Vagina (tissue), 2 donors: ENCODE measurements at regions not wholly inside any gene's neighbourhood (a gene's known extent, or its start where the extent isn't known, plus 50 kb on each side); places are given as distances from the start of the nearest gene placed in this dataset.
A peak's percentile ranks its signal among the peaks of the same experiment; 100 is the strongest.

Source experiments
- DNase-seq, 2 donors: peaks; one replicate each; pipeline ENCODE4 v3.0.0-alpha.2; 2017; ENCODE audit errors: extremely low spot score in 2 of 2
- H3K27ac ChIP-seq: fragments of 200-600 bp; sonication (generic); one replicate; pipeline ENCODE4 v1.5.1; 2019
- H3K27me3 ChIP-seq: fragments of 200-600 bp; sonication (generic); one replicate; pipeline ENCODE4 v1.5.1; 2019
- H3K36me3 ChIP-seq, 2 donors: fragments of 200-600 bp; sonication (generic); one replicate each; pipeline ENCODE4 v1.5.1; 2017 to 2019
- H3K4me1 ChIP-seq: fragments of 200-600 bp; sonication (generic); one replicate; pipeline ENCODE4 v1.5.1; 2019
- H3K4me3 ChIP-seq, 2 donors: fragments of 200-600 bp; sonication (generic); 1 replicate in 1 of 2; 2 replicates in 1 of 2; pipeline ENCODE4 v1.5.1; 2016 to 2019
- H3K9me3 ChIP-seq: fragments of 200-600 bp; sonication (generic); one replicate; pipeline ENCODE4 v1.5.1; 2019
- CTCF ChIP-seq, 3 experiments: fragments of 450-650 bp in 2 of 3; fragments of 200-600 bp in 1 of 3; sonication (generic) in 1 of 3; IDR thresholded peaks; one replicate each; pipeline ENCODE4 v1.5.1; 2017 to 2019; ENCODE audit warnings: antibody characterized with exemption in 3 of 3, mild to moderate bottlenecking in 2 of 3, moderate library complexity in 2 of 3
- POLR2A ChIP-seq, 2 donors: fragments of 450-650 bp; IDR thresholded peaks; one replicate each; pipeline ENCODE4 v1.6.1; 2017; ENCODE audit warnings: antibody characterized with exemption in 2 of 2, mild to moderate bottlenecking in 2 of 2, moderate library complexity in 2 of 2
- POLR2AphosphoS5 ChIP-seq, 2 donors: sonication (generic); formaldehyde crosslinking; IDR thresholded peaks; one replicate each; pipeline ENCODE4 v1.9.0; 2017; ENCODE audit warnings: antibody characterized with exemption in 2 of 2, mild to moderate bottlenecking in 2 of 2, low read depth in 1 of 2; ENCODE audit not compliant: insufficient read depth in 1 of 2
- intact Hi-C: fragments of 100-400 bp; cut with DNase I; formaldehyde crosslinking; loops from one replicate; pipeline ENCODE4 v1.15.1; 2023

- intact Hi-C loops = no loop called here
These were observed 133.7 kb upstream of the C14orf180 start for GRCh38 chr14:104445832-104446381.

GRCh38 chr14:104446611-104447010, 133.0 kb upstream of the C14orf180 start:
- Histone ChIP-seq H3K9me3 (no peaks in the 10 kb centered on the region), H3K36me3 (no peaks in the 10 kb centered on the region), H3K4me3 (no peak overlapping the region), H3K27me3 (no peaks in the 10 kb centered on the region), H3K27ac (no peak overlapping the region), H3K4me1 (no peaks in the 10 kb centered on the region)
- peak in 1 of 2 donors; percentile 54 for DNase-seq
- intact Hi-C loops = no loop called here
- TF ChIP-seq CTCF (IDR thresholded peaks at IDR 0.05) (no peak), POLR2AphosphoS5 (IDR thresholded peaks at IDR 0.05; ENCODE audit: insufficient read depth in 1 of 2, low read depth in 1 of 2) (no peak), POLR2A (IDR thresholded peaks at IDR 0.05) (no peak)

More at GRCh38 chr14:104445832-104446381, 133.7 kb upstream of the C14orf180 start:
- peak in 1 of 2 donors; percentile 60 for DNase-seq
- H3K36me3 ChIP-seq = no peaks in the 10 kb centered on the region
- no peak overlapping the region for H3K27ac ChIP-seq
- no peaks in the 10 kb centered on the region for H3K27me3 ChIP-seq
- H3K4me1 ChIP-seq = no peaks in the 10 kb centered on the region
- TF ChIP-seq POLR2AphosphoS5 (IDR thresholded peaks at IDR 0.05; ENCODE audit: insufficient read depth in 1 of 2, low read depth in 1 of 2) (no peak), CTCF (IDR thresholded peaks at IDR 0.05) (no peak), POLR2A (IDR thresholded peaks at IDR 0.05) (no peak)
- H3K9me3 ChIP-seq = no peaks in the 10 kb centered on the region
- no peak overlapping the region for H3K4me3 ChIP-seq

GRCh38 chr14:104447750-104448149, 131.8 kb upstream of the C14orf180 start:
- DNase-seq = no peak
- Histone ChIP-seq H3K27me3 (no peaks in the 10 kb centered on the region), H3K4me3 (no peak overlapping the region), H3K4me1 (no peaks in the 10 kb centered on the region), H3K36me3 (no peaks in the 10 kb centered on the region), H3K9me3 (no peaks in the 10 kb centered on the region), H3K27ac (no peak overlapping the region)
- intact Hi-C loops = no loop called here
- no peak for TF ChIP-seq POLR2AphosphoS5 (IDR thresholded peaks at IDR 0.05; ENCODE audit: insufficient read depth in 1 of 2, low read depth in 1 of 2)
- no peak for TF ChIP-seq POLR2A (IDR thresholded peaks at IDR 0.05)
- no peak for TF ChIP-seq CTCF (IDR thresholded peaks at IDR 0.05)

- Histone ChIP-seq H3K27me3 (no peaks in the 10 kb centered on the region), H3K9me3 (no peaks in the 10 kb centered on the region), H3K4me3 (no peak overlapping the region), H3K4me1 (no peaks in the 10 kb centered on the region), H3K27ac (no peak overlapping the region), H3K36me3 (no peaks in the 10 kb centered on the region)
- DNase-seq = no peak
- intact Hi-C loops = no loop called here
- no peak for TF ChIP-seq POLR2AphosphoS5 (IDR thresholded peaks at IDR 0.05; ENCODE audit: insufficient read depth in 1 of 2, low read depth in 1 of 2)
- TF ChIP-seq POLR2A (IDR thresholded peaks at IDR 0.05) = no peak
- TF ChIP-seq CTCF (IDR thresholded peaks at IDR 0.05) = no peak
These were observed 131.2 kb upstream of the C14orf180 start for GRCh38 chr14:104448321-104448720.

GRCh38 chr14:104448721-104449120, 130.8 kb upstream of the C14orf180 start:
- no peak for DNase-seq

More at GRCh38 chr14:104448721-104449120, 130.8 kb upstream of the C14orf180 start:
- Histone ChIP-seq H3K27ac (no peak overlapping the region), H3K4me1 (no peaks in the 10 kb centered on the region), H3K9me3 (no peaks in the 10 kb centered on the region), H3K27me3 (no peaks in the 10 kb centered on the region), H3K36me3 (no peaks in the 10 kb centered on the region), H3K4me3 (no peak overlapping the region)
- no peak for TF ChIP-seq POLR2A (IDR thresholded peaks at IDR 0.05)
- no peak for TF ChIP-seq POLR2AphosphoS5 (IDR thresholded peaks at IDR 0.05; ENCODE audit: insufficient read depth in 1 of 2, low read depth in 1 of 2)
- TF ChIP-seq CTCF (IDR thresholded peaks at IDR 0.05) = no peak
- intact Hi-C loops = no loop called here
